Hepatocyte (in vitro differentiated cells): ENCODE measurements at regions not wholly inside any gene's neighbourhood (a gene's known extent, or its start where the extent isn't known, plus 50 kb on each side); places are given as distances from the start of the nearest gene placed in this dataset.
"Not testable (repeated sequence)": the region's sequence is repeated elsewhere in the genome, so short reads cannot be mapped to it uniquely, and the experiment has no call there.

Source experiments
- CTCF ChIP-seq: fragments of 200-600 bp; sonication (generic); IDR thresholded peaks from 2 replicates; pipeline ENCODE4 v1.5.1; 2016; ENCODE audit warnings: antibody characterized with exemption, mild to moderate bottlenecking; ENCODE audit not compliant: poor library complexity
- EZH2 ChIP-seq: fragments of 200-600 bp; sonication (generic); IDR thresholded peaks from 2 replicates; pipeline ENCODE4 v1.6.1; 2016; ENCODE audit warnings: antibody characterized with exemption, mild to moderate bottlenecking, borderline replicate concordance
- EZH2phosphoT487 ChIP-seq: fragments of 200-600 bp; sonication (generic); IDR thresholded peaks from one replicate; pipeline ENCODE4 v1.6.1; 2018; ENCODE audit warnings: antibody characterized with exemption, mild to moderate bottlenecking, low read depth, moderate library complexity; ENCODE audit not compliant: unreplicated experiment, severe bottlenecking

- TF ChIP-seq CTCF, EZH2, EZH2phosphoT487: not testable (repeated sequence)
Observed at GRCh38 chr12:63427969-63428368, 240.3 kb downstream of the DPY19L2 start.
